Trophoblast cell (in vitro differentiated cells and primary cell): ENCODE measurements at regions not wholly inside any gene's neighbourhood (a gene's known extent, or its start where the extent isn't known, plus 50 kb on each side); places are given as distances from the start of the nearest gene placed in this dataset.

ENCODE experiments used
- DNase-seq, 2 donors: peaks; one replicate each; pipeline ENCODE4 v3.0.0-alpha.2; 2016
- H2AFZ ChIP-seq: 2 replicates; pipeline ENCODE4 v1.6.1; 2013; ENCODE audit warnings: low read length, moderate library complexity, mild to moderate bottlenecking; ENCODE audit not compliant: insufficient read depth, poor library complexity
- H2AK5ac ChIP-seq: 2 replicates; pipeline ENCODE4 v1.6.1; 2013; ENCODE audit warnings: mild to moderate bottlenecking, low read length
- H2BK120ac ChIP-seq: 2 replicates; pipeline ENCODE4 v1.6.1; 2013; ENCODE audit warnings: low read length, mild to moderate bottlenecking, moderate library complexity; ENCODE audit not compliant: insufficient read depth, poor library complexity
- H2BK12ac ChIP-seq: 2 replicates; pipeline ENCODE4 v1.6.1; 2013; ENCODE audit warnings: mild to moderate bottlenecking, low read length, moderate library complexity
- H2BK5ac ChIP-seq: 2 replicates; pipeline ENCODE4 v1.6.1; 2013; ENCODE audit warnings: low read length, low read depth, moderate library complexity, mild to moderate bottlenecking; ENCODE audit not compliant: poor library complexity
- H3K14ac ChIP-seq: 2 replicates; pipeline ENCODE4 v1.6.1; 2013; ENCODE audit warnings: mild to moderate bottlenecking, low read length
- H3K18ac ChIP-seq: 2 replicates; pipeline ENCODE4 v1.6.1; 2013; ENCODE audit warnings: mild to moderate bottlenecking, low read length
- H3K23ac ChIP-seq: 2 replicates; pipeline ENCODE4 v1.6.1; 2013; ENCODE audit warnings: low read length
- H3K27ac ChIP-seq: 2 replicates; pipeline ENCODE4 v1.5.1; 2013; ENCODE audit warnings: low read depth, mild to moderate bottlenecking, inconsistent platforms, low read length, moderate library complexity
- H3K27me3 ChIP-seq: 2 replicates; pipeline ENCODE4 v1.6.1; 2013; ENCODE audit warnings: inconsistent platforms, mild to moderate bottlenecking, low read length, moderate library complexity; ENCODE audit not compliant: insufficient read depth
- H3K36me3 ChIP-seq, 2 experiments: 1 replicate in 1 of 2; 2 replicates in 1 of 2; pipeline ENCODE4 v1.6.1; 2013; ENCODE audit warnings: low read length in 2 of 2, mild to moderate bottlenecking in 2 of 2, moderate library complexity in 1 of 2; ENCODE audit not compliant: insufficient read depth in 2 of 2, control insufficient read depth in 1 of 2
- H3K4ac ChIP-seq: 2 replicates; pipeline ENCODE4 v1.6.1; 2013; ENCODE audit warnings: low read depth, mild to moderate bottlenecking, low read length, moderate library complexity
- H3K4me1 ChIP-seq, 2 experiments: 1 replicate in 1 of 2; 2 replicates in 1 of 2; pipeline ENCODE4 v1.6.1; 2013; ENCODE audit warnings: low read length in 2 of 2, mild to moderate bottlenecking in 2 of 2, moderate library complexity in 1 of 2; ENCODE audit not compliant: insufficient read depth in 2 of 2, control insufficient read depth in 1 of 2
- H3K4me2 ChIP-seq: 2 replicates; pipeline ENCODE4 v1.6.1; 2013; ENCODE audit warnings: inconsistent platforms, mild to moderate bottlenecking, low read length, moderate library complexity
- H3K4me3 ChIP-seq: 2 replicates; pipeline ENCODE4 v1.5.1; 2013; ENCODE audit warnings: mild to moderate bottlenecking, low read depth, low read length, inconsistent platforms
- H3K79me1 ChIP-seq: one replicate; pipeline ENCODE4 v1.6.1; 2013; ENCODE audit warnings: low read length
- H3K79me2 ChIP-seq: 2 replicates; pipeline ENCODE4 v1.6.1; 2013; ENCODE audit warnings: low read length, mild to moderate bottlenecking; ENCODE audit not compliant: control insufficient read depth, insufficient read depth, poor library complexity
- H3K9ac ChIP-seq: 2 replicates; pipeline ENCODE4 v1.6.1; 2013; ENCODE audit warnings: mild to moderate bottlenecking, low read length
- H3K9me3 ChIP-seq: 2 replicates; pipeline ENCODE4 v1.6.1; 2013; ENCODE audit warnings: low read depth, mild to moderate bottlenecking, control low read depth, inconsistent platforms, low read length; ENCODE audit not compliant: insufficient read depth
- H4K12ac ChIP-seq: 2 replicates; pipeline ENCODE4 v1.6.1; 2013; ENCODE audit warnings: low read depth, mild to moderate bottlenecking, low read length, moderate library complexity
- H4K8ac ChIP-seq: 2 replicates; pipeline ENCODE4 v1.6.1; 2013; ENCODE audit warnings: low read depth, mild to moderate bottlenecking, low read length, moderate library complexity
- H4K91ac ChIP-seq: one replicate; pipeline ENCODE4 v1.6.1; 2013; ENCODE audit warnings: low read depth, mild to moderate bottlenecking, low read length, moderate library complexity
- WGBS: extraction: QIAGEN DNeasy Blood & Tissue Kit; methylation state at CpG from one replicate; pipeline ENCODE4 v1.1.7; 2013; ENCODE audit warnings: missing lambda C conversion rate; ENCODE audit not compliant: insufficient read length, insufficient coverage; ENCODE audit errors: extremely low coverage; 5-methylcytosine and 5-hydroxymethylcytosine counted together

DNA sequence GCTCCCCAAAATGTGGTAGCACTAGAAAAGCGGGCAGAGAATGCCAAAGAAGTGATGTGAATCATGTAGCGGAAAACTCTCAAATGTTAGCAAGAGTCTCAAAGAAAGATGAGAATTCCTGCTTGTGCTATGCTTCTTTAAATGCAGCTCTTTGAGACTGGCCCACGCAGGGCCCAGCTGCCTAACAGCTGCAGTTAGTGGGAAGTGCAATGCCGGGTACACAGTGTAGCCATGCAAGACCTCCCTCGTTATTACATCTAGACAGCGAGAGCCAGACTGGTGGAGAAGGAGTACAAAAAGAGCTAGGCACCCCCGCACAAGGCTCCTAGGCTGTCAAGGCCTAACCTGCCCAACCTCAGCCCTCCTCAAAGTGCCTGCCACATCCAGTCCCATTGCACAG is 201.7 kb upstream of the PRDM1 start:
- Histone ChIP-seq H4K8ac (no peak overlapping the region), H3K18ac (no peak overlapping the region), H3K4ac (no peak overlapping the region), H3K79me1 (no peaks in the 10 kb centered on the region), H3K27me3 (no peaks in the 10 kb centered on the region), H3K36me3 (no peaks in the 10 kb centered on the region), H2AK5ac (no peak overlapping the region), H3K79me2 (no peaks in the 10 kb centered on the region), H2BK120ac (no peak overlapping the region), H3K4me3 (no peak overlapping the region), H3K14ac (no peak overlapping the region), H3K4me1 (no peaks in the 10 kb centered on the region), H2BK5ac (no peak overlapping the region), H3K4me2 (no peak overlapping the region), H2AFZ (no peak overlapping the region), H3K9ac (no peak overlapping the region), H4K12ac (no peak overlapping the region), H3K9me3 (no peaks in the 10 kb centered on the region), H3K23ac (no peak overlapping the region), H4K91ac (no peak overlapping the region), H3K27ac (no peak overlapping the region), H2BK12ac (no peak overlapping the region)
- no peak for DNase-seq
- no CpG with 5 or more reads among the region's 7 CpGs for WGBS

- no peaks in the 10 kb centered on the region for H3K27me3 ChIP-seq
- WGBS = no CpG with 5 or more reads among the region's 4 CpGs
- H4K12ac ChIP-seq = no peak overlapping the region
- H2BK12ac ChIP-seq = no peak overlapping the region
- no peak overlapping the region for H4K91ac ChIP-seq
- no peaks in the 10 kb centered on the region for H3K4me1 ChIP-seq
- H2AK5ac ChIP-seq = no peak overlapping the region
- H3K23ac ChIP-seq = no peak overlapping the region
- no peaks in the 10 kb centered on the region for H3K36me3 ChIP-seq
- H2BK5ac ChIP-seq = no peak overlapping the region
- H3K9ac ChIP-seq = no peak overlapping the region
- H3K79me1 ChIP-seq = no peaks in the 10 kb centered on the region
- no peak overlapping the region for H3K18ac ChIP-seq
- no peak for DNase-seq
- no peak overlapping the region for H4K8ac ChIP-seq
- no peaks in the 10 kb centered on the region for H3K9me3 ChIP-seq
- no peak overlapping the region for H3K4me3 ChIP-seq
- no peak overlapping the region for H3K4me2 ChIP-seq
- no peak overlapping the region for H2BK120ac ChIP-seq
- no peaks in the 10 kb centered on the region for H3K79me2 ChIP-seq
- no peak overlapping the region for H2AFZ ChIP-seq
- no peak overlapping the region for H3K27ac ChIP-seq
- H3K4ac ChIP-seq = no peak overlapping the region
- H3K14ac ChIP-seq = no peak overlapping the region
Observed at GRCh38 chr6:105884011-105884410, 202.1 kb upstream of the PRDM1 start.

GRCh38 chr6:105882828-105883227 is 203.3 kb upstream of the PRDM1 start:
- H4K12ac ChIP-seq = no peak overlapping the region
- no peak overlapping the region for H3K14ac ChIP-seq
- no peaks in the 10 kb centered on the region for H3K36me3 ChIP-seq
- H3K79me1 ChIP-seq = no peaks in the 10 kb centered on the region
- no peak overlapping the region for H2AK5ac ChIP-seq
- no peaks in the 10 kb centered on the region for H3K4me1 ChIP-seq
- DNase-seq = no peak
- H3K9ac ChIP-seq = no peak overlapping the region
- no peak overlapping the region for H2BK5ac ChIP-seq
- H2BK12ac ChIP-seq = no peak overlapping the region
- no peak overlapping the region for H2BK120ac ChIP-seq
- H3K18ac ChIP-seq = no peak overlapping the region
- H3K4me3 ChIP-seq = no peak overlapping the region
- WGBS = no CpG with 5 or more reads among the region's 2 CpGs
- no peak overlapping the region for H3K23ac ChIP-seq
- no peaks in the 10 kb centered on the region for H3K9me3 ChIP-seq
- H3K27me3 ChIP-seq = no peaks in the 10 kb centered on the region
- no peak overlapping the region for H3K4ac ChIP-seq
- no peak overlapping the region for H4K91ac ChIP-seq
- no peak overlapping the region for H2AFZ ChIP-seq
- no peak overlapping the region for H3K4me2 ChIP-seq
- H3K79me2 ChIP-seq = no peaks in the 10 kb centered on the region
- H4K8ac ChIP-seq = no peak overlapping the region
- H3K27ac ChIP-seq = no peak overlapping the region

- H3K79me2 ChIP-seq = no peaks in the 10 kb centered on the region
- H3K79me1 ChIP-seq = no peaks in the 10 kb centered on the region
- H3K4ac ChIP-seq = no peak overlapping the region
- H3K4me1 ChIP-seq = no peaks in the 10 kb centered on the region
- H2BK120ac ChIP-seq = no peak overlapping the region
- H2BK12ac ChIP-seq = no peak overlapping the region
- H3K27me3 ChIP-seq = no peaks in the 10 kb centered on the region
- H3K4me2 ChIP-seq = no peak overlapping the region
- H4K12ac ChIP-seq = no peak overlapping the region
- no CpG with 5 or more reads among the region's 2 CpGs for WGBS
- H2AFZ ChIP-seq = no peak overlapping the region
- DNase-seq = no peak
- no peak overlapping the region for H2AK5ac ChIP-seq
- H3K14ac ChIP-seq = no peak overlapping the region
- H2BK5ac ChIP-seq = no peak overlapping the region
- H3K9ac ChIP-seq = no peak overlapping the region
- H3K9me3 ChIP-seq = no peaks in the 10 kb centered on the region
- H3K36me3 ChIP-seq = no peaks in the 10 kb centered on the region
- no peak overlapping the region for H3K23ac ChIP-seq
- no peak overlapping the region for H4K8ac ChIP-seq
- H3K18ac ChIP-seq = no peak overlapping the region
- no peak overlapping the region for H3K4me3 ChIP-seq
- H4K91ac ChIP-seq = no peak overlapping the region
- no peak overlapping the region for H3K27ac ChIP-seq
Observed at GRCh38 chr6:105882121-105882803, 203.9 kb upstream of the PRDM1 start.
